C4-2B (cell line): ENCODE measurements at regions not wholly inside any gene's neighbourhood (a gene's known extent, or its start where the extent isn't known, plus 50 kb on each side); places are given as distances from the start of the nearest gene placed in this dataset.

ENCODE experiments used
- CTCF ChIP-seq: fragments of 450-650 bp; conservative IDR thresholded peaks from 2 replicates; pipeline ENCODE4 v1.5.1; 2017; ENCODE audit warnings: mild to moderate bottlenecking
- ZFX ChIP-seq: fragments of 450-650 bp; IDR thresholded peaks from 2 replicates; pipeline ENCODE4 v1.6.1; 2017

- TF ChIP-seq CTCF (no peak), ZFX (no peak)
These were observed 289.3 kb upstream of the HS6ST1 start for GRCh38 chr2:128607911-128608506.
